ENCODE measurements at regions not wholly inside any gene's neighbourhood (a gene's known extent, or its start where the extent isn't known, plus 50 kb on each side); places are given as distances from the start of the nearest gene placed in this dataset.

GRCh38 chr4:53863736-53864365 lies 200.6 kb downstream of the CHIC2 start:
- no peaks in the 10 kb centered on the region for H3K36me3 ChIP-seq (ENCODE audit: insufficient read depth)
- H4K20me1 ChIP-seq (replicated peaks; ENCODE audit: insufficient read depth): no peaks in the 10 kb centered on the region
- no peaks in the 10 kb centered on the region for H3K79me2 ChIP-seq (replicated peaks; ENCODE audit: insufficient read depth)
- peaks cover 13% of the 10 kb centered on the region for H3K4me1 Mint-ChIP-seq
- H3K4me2 ChIP-seq: no peak overlapping the region
- H2AFZ ChIP-seq: no peak overlapping the region
- H3K27me3 Mint-ChIP-seq (ENCODE audit: insufficient read depth, low read depth, poor library complexity): peaks cover 3% of the 10 kb centered on the region
- no peaks in the 10 kb centered on the region for H3K27me3 ChIP-seq (ENCODE audit: insufficient read depth)
- H3K4me3 ChIP-seq: no peak overlapping the region
- no peak for DNase-seq (ENCODE audit: low spot score)
- H3K9me2 ChIP-seq (ENCODE audit: insufficient read depth): peaks cover 6% of the 10 kb centered on the region; the same call in 1 of the 2 replicates
- TF ChIP-seq JUNB (IDR thresholded peaks at IDR 0.05; ENCODE audit: unreplicated experiment) (no peak), CTCF (conservative IDR thresholded peaks at IDR 0.05; ENCODE audit: low read depth in 2 of 2) (no peak), ETS1 (IDR thresholded peaks at IDR 0.05) (no peak), STAT1 (IDR thresholded peaks at IDR 0.05; ENCODE audit: unreplicated experiment) (no peak), ZNF114 (CRISPR knock-in tag; IDR thresholded peaks at IDR 0.05) (no peak), REST (IDR thresholded peaks at IDR 0.05; ENCODE audit: unreplicated experiment) (no peak), ZNF331 (CRISPR knock-in tag; IDR thresholded peaks at IDR 0.05; ENCODE audit: low read depth) (no peak), ZNF462 (CRISPR knock-in tag; IDR thresholded peaks at IDR 0.05) (no peak), EZH2phosphoT487 (IDR thresholded peaks at IDR 0.05; ENCODE audit: unreplicated experiment) (no peak), POLR2AphosphoS5 (IDR thresholded peaks at IDR 0.05; ENCODE audit: low read depth) (no peak), CREB1 (CRISPR knock-in tag; IDR thresholded peaks at IDR 0.05; ENCODE audit: low read depth) (no peak), NANOG (IDR thresholded peaks at IDR 0.05; ENCODE audit: borderline replicate concordance) (no peak), EZH2 (IDR thresholded peaks at IDR 0.05; ENCODE audit: low read depth, unreplicated experiment) (no peak)
- no peak for ATAC-seq
- no peaks in the 10 kb centered on the region for H3K9me3 Mint-ChIP-seq
- H3K36me3 Mint-ChIP-seq (ENCODE audit: low read depth): no peaks in the 10 kb centered on the region
- no peak overlapping the region for H3K4me3 Mint-ChIP-seq
- no peaks in the 10 kb centered on the region for H3F3A ChIP-seq (replicated peaks; ENCODE audit: low read depth)
- no peak overlapping the region for H3K27ac ChIP-seq (ENCODE audit: low read depth)
- H3K4me1 ChIP-seq (ENCODE audit: insufficient read depth): no peaks in the 10 kb centered on the region
- H3K27ac Mint-ChIP-seq: no peak overlapping the region

Data from GM23338 (cell line).